Activated CD4-positive, alpha-beta T cell treated with anti-CD3 and anti-CD28 coated beads, Interleukin-2, amount 10 ng/mL, durations not matched to agents 24 days and 14 days (primary cell): ENCODE measurements at regions not wholly inside any gene's neighbourhood (a gene's known extent, or its start where the extent isn't known, plus 50 kb on each side); places are given as distances from the start of the nearest gene placed in this dataset.

ENCODE experiments used
- DNase-seq: peaks from one replicate; pipeline ENCODE4 v3.0.0; 2022
- H3K27ac Mint-ChIP-seq: one replicate; pipeline ENCODE4 v1.8.0; 2022; ENCODE audit warnings: mild to moderate bottlenecking, mixed read lengths
- H3K27me3 Mint-ChIP-seq: one replicate; pipeline ENCODE4 v1.8.0; 2022; ENCODE audit warnings: mixed read lengths
- H3K36me3 Mint-ChIP-seq: one replicate; pipeline ENCODE4 v1.8.0; 2022; ENCODE audit warnings: low read depth, mild to moderate bottlenecking, mixed read lengths
- H3K4me1 Mint-ChIP-seq: one replicate; pipeline ENCODE4 v1.8.0; 2021; ENCODE audit warnings: mixed read lengths
- H3K4me3 Mint-ChIP-seq: one replicate; pipeline ENCODE4 v1.8.0; 2022; ENCODE audit warnings: mild to moderate bottlenecking, moderate library complexity, mixed read lengths
- H3K9me3 Mint-ChIP-seq: one replicate; pipeline ENCODE4 v1.8.0; 2021; ENCODE audit warnings: mixed read lengths
- intact Hi-C: fragments of 100-400 bp; cut with micrococcal nuclease; formaldehyde crosslinking; loops from one replicate; pipeline ENCODE4 v1.15.1; 2023

DNA sequence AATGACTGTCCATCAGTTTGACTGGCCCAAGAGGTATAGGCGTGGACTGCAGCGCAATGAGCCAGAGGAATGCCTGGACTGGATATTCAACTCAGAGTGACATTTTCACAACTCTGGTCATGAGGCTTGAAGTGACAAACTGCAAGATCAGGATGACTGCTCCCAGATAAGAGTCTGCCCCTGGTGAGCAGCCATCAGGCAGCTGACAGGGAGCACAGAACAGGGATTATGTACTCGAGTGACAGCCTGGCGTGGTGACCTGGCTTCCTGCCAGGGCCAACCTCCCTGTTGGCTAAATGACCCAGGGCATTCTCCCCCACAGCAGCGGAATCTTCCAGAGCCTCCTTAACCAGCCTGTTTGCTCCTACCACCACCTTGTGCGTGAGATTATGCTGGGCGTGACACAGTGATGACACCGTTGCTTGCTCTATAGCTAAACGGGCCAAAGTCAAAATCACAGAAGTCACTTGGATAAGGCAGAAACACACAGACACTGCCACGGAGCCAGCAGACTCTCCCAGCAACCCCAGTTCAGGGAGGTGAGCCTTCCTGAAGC is 209.1 kb upstream of the JARID2 start:
- intact Hi-C loops, result no loop called here
- Mint-ChIP-seq H3K4me1 (peaks cover 12% of the 10 kb centered on the region), H3K27ac (no peak overlapping the region), H3K36me3 (no peaks in the 10 kb centered on the region), H3K4me3 (no peak overlapping the region), H3K9me3 (peaks cover 5% of the 10 kb centered on the region), H3K27me3 (no peaks in the 10 kb centered on the region)
- no peak for DNase-seq

- no peaks in the 10 kb centered on the region for H3K27me3 Mint-ChIP-seq
- H3K36me3 Mint-ChIP-seq, result no peaks in the 10 kb centered on the region
- no peak for DNase-seq
- peaks cover 9% of the 10 kb centered on the region for H3K4me1 Mint-ChIP-seq
- H3K4me3 Mint-ChIP-seq, result no peak overlapping the region
- H3K9me3 Mint-ChIP-seq, result peaks cover 4% of the 10 kb centered on the region
- intact Hi-C loops, result no loop called here
- no peak overlapping the region for H3K27ac Mint-ChIP-seq
These were observed 208.6 kb upstream of the JARID2 start for GRCh38 chr6:15037253-15037652.

GRCh38 chr6:15038013-15038791 is 207.7 kb upstream of the JARID2 start:
- Mint-ChIP-seq H3K27me3 (no peaks in the 10 kb centered on the region), H3K27ac (no peak overlapping the region), H3K4me3 (no peak overlapping the region), H3K36me3 (no peaks in the 10 kb centered on the region), H3K9me3 (peaks cover 4% of the 10 kb centered on the region), H3K4me1 (peaks cover 5% of the 10 kb centered on the region)
- no peak for DNase-seq
- intact Hi-C loops, result no loop called here

GRCh38 chr6:15039136-15039535 is 206.7 kb upstream of the JARID2 start:
- Mint-ChIP-seq H3K4me1 (no peaks in the 10 kb centered on the region), H3K27me3 (no peaks in the 10 kb centered on the region), H3K9me3 (no peaks in the 10 kb centered on the region), H3K36me3 (no peaks in the 10 kb centered on the region), H3K4me3 (no peak overlapping the region), H3K27ac (no peak overlapping the region)
- intact Hi-C loops, result no loop called here
- no peak for DNase-seq

GRCh38 chr6:15042938-15043337 is 202.9 kb upstream of the JARID2 start:
- no peak overlapping the region for H3K27ac Mint-ChIP-seq
- no peaks in the 10 kb centered on the region for H3K27me3 Mint-ChIP-seq
- H3K9me3 Mint-ChIP-seq, result no peaks in the 10 kb centered on the region
- no peak for DNase-seq
- H3K4me3 Mint-ChIP-seq, result no peak overlapping the region
- H3K36me3 Mint-ChIP-seq, result no peaks in the 10 kb centered on the region
- intact Hi-C loops, result no loop called here
- H3K4me1 Mint-ChIP-seq, result no peaks in the 10 kb centered on the region

- no peaks in the 10 kb centered on the region for H3K9me3 Mint-ChIP-seq
- H3K27ac Mint-ChIP-seq, result no peak overlapping the region
- intact Hi-C loops, result no loop called here
- H3K4me1 Mint-ChIP-seq, result peaks cover 5% of the 10 kb centered on the region
- H3K4me3 Mint-ChIP-seq, result no peak overlapping the region
- no peak for DNase-seq
- no peaks in the 10 kb centered on the region for H3K27me3 Mint-ChIP-seq
- H3K36me3 Mint-ChIP-seq, result no peaks in the 10 kb centered on the region
These were observed 201.6 kb upstream of the JARID2 start for GRCh38 chr6:15044146-15044882.

- Mint-ChIP-seq H3K9me3 (no peaks in the 10 kb centered on the region), H3K36me3 (no peaks in the 10 kb centered on the region), H3K27me3 (no peaks in the 10 kb centered on the region), H3K4me1 (peaks cover 5% of the 10 kb centered on the region), H3K4me3 (no peak overlapping the region), H3K27ac (no peak overlapping the region)
- intact Hi-C loops, result no loop called here
- DNase-seq, result no peak
These were observed 200.9 kb upstream of the JARID2 start for GRCh38 chr6:15044948-15045347.

GRCh38 chr6:15046751-15047150 is 199.1 kb upstream of the JARID2 start:
- no peaks in the 10 kb centered on the region for H3K36me3 Mint-ChIP-seq
- H3K4me3 Mint-ChIP-seq, result no peak overlapping the region
- no peaks in the 10 kb centered on the region for H3K9me3 Mint-ChIP-seq
- intact Hi-C loops, result no loop called here
- H3K27ac Mint-ChIP-seq, result no peak overlapping the region
- DNase-seq, result no peak
- no peaks in the 10 kb centered on the region for H3K27me3 Mint-ChIP-seq
- peaks cover 5% of the 10 kb centered on the region for H3K4me1 Mint-ChIP-seq

DNA sequence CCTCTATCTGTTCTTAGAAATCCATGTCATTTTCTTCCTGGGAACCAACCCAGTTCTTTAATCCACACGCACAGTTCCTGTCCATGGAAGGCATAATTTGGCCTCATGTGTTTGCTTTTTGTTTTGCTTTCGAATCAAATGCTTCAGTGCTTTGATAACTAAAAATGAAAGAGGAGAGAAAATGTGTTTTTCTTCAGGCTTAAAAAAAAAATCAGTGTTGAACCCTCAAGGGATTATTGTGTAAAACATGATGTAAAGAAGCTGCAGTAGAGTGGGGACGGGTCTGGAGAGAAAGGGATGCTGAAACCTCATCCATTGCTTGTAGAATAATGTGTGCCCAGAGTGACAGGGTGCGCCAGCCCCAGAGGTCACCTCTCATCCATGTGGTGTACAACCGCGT is 197.5 kb upstream of the JARID2 start:
- H3K4me1 Mint-ChIP-seq, result peaks cover 5% of the 10 kb centered on the region
- intact Hi-C loops, result no loop called here
- H3K27me3 Mint-ChIP-seq, result no peaks in the 10 kb centered on the region
- H3K4me3 Mint-ChIP-seq, result no peak overlapping the region
- no peak for DNase-seq
- no peaks in the 10 kb centered on the region for H3K36me3 Mint-ChIP-seq
- H3K9me3 Mint-ChIP-seq, result no peaks in the 10 kb centered on the region
- H3K27ac Mint-ChIP-seq, result no peak overlapping the region

- Mint-ChIP-seq H3K27ac (no peak overlapping the region), H3K36me3 (no peaks in the 10 kb centered on the region), H3K4me1 (peaks cover 7% of the 10 kb centered on the region), H3K27me3 (no peaks in the 10 kb centered on the region), H3K4me3 (no peak overlapping the region), H3K9me3 (peaks cover 12% of the 10 kb centered on the region)
- DNase-seq, result no peak
- intact Hi-C loops, result no loop called here
These were observed 187.4 kb upstream of the JARID2 start for GRCh38 chr6:15058200-15059061.

- Mint-ChIP-seq H3K9me3 (peaks cover 12% of the 10 kb centered on the region), H3K4me1 (peaks cover 7% of the 10 kb centered on the region), H3K27ac (no peak overlapping the region), H3K27me3 (no peaks in the 10 kb centered on the region), H3K4me3 (no peak overlapping the region), H3K36me3 (no peaks in the 10 kb centered on the region)
- intact Hi-C loops, result no loop called here
- DNase-seq, result no peak
These were observed 184.7 kb upstream of the JARID2 start for GRCh38 chr6:15061180-15061641.

DNA sequence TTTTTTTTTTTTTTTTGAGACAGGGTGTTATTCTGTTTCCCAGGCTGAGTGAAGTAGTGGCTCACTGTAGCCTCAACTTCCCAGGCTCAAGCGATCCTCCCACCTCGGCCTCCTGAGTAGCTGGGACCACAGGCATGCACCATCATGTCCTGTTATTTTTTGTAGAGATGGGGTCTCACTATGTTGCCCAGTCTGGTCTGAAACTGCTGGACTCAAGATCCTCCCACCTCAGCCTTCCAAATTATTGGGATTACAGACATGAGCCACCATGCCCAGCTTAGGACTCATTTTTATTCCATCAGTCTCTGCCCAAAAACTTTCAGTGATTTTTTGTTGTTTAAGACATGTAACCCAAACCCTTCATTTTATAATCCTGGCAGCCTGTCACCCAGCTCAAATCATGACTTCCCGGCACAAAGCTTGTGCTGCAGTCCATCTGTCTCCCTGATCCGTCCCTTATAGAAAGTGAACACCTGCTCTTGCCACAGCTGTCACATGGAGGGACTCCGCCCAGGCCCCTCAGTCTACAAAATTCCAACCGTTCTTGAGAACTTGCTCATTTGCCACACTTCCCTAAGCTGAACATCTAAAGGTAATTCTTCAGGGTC is 183.9 kb upstream of the JARID2 start:
- Mint-ChIP-seq H3K9me3 (peaks cover 10% of the 10 kb centered on the region), H3K27ac (no peak overlapping the region), H3K27me3 (no peaks in the 10 kb centered on the region), H3K4me1 (peaks cover 14% of the 10 kb centered on the region), H3K4me3 (no peak overlapping the region), H3K36me3 (no peaks in the 10 kb centered on the region)
- intact Hi-C loops, result no loop called here
- DNase-seq, result no peak

DNA sequence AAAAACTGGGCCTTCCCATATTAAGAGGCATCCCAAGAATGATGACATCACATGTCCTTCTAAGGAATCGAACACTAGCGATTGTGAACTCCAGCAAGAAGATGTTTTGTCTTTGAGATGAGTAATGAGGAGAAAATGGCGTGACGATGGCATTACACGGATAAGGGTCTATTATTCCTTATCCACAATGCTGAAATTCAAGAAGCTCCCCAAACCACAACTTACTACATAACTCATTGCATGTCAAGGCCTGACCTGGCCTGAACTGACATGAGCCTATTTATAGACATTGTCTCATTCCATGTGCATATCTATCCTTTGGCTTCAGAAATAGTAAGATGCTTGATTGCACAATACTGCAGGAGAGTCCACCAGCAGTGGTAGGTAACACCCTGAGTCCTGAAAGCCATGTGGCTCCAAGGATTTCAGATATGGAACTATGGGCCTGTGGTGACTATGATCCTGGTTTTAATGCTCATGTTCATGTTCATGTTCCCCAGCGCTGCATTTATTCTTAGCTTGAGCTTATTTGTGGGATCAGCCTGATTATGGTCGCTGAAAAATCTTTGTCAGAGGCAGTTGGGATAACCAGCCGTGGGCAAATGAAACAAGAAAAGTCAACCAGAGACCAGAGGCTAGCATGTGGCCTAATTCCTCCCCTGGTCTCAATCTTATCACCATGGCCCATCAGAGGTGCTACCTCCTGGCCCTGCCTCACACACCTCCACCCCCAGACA is 183.2 kb upstream of the JARID2 start:
- Mint-ChIP-seq H3K4me3 (no peak overlapping the region), H3K4me1 (peaks cover 16% of the 10 kb centered on the region), H3K9me3 (peaks cover 10% of the 10 kb centered on the region), H3K27me3 (no peaks in the 10 kb centered on the region), H3K36me3 (no peaks in the 10 kb centered on the region), H3K27ac (no peak overlapping the region)
- DNase-seq, result no peak
- intact Hi-C loops, result no loop called here
